ENCODE measurements at regions not wholly inside any gene's neighbourhood (a gene's known extent, or its start where the extent isn't known, plus 50 kb on each side); places are given as distances from the start of the nearest gene placed in this dataset.

DNA sequence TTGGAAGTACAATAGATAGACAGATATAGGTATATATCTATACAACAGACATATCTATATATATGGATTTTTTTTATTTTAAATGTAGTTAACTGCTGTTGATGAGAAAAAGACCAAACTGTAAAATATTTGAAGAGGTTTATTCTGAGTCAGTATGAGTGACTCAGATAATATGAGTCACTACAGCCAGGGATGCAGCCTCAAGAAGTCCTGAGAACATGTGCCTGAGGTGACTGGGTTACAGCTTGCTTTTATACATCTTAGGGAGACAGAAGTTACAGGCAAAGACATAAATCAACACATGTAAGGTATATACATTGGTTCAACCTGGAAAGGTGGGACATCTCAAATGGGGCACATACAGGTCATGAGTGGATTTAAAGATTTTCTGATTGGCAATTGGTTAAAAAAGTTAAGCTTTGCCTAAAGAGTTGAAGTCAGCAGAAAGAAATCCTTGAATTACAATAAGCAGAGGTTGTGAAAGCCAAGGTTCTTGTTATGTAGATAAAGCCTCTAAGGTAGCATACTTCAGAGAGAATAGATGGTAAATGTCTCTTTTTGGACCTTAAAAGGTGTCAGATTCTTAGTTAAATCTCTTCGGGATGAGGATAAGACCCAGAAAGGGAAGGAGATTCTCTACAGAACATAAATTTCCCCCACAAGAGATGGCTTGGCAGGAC lies 149.9 kb downstream of the RBM43 start:
- ChIA-PET RAD21 (ENCODE audit: low non-redundant PET in 1 of 2, low total read pairs in 2 of 2, uncharacterized antibody in 2 of 2, unreplicated experiment in 2 of 2) (no interaction called here), CTCF (no interaction called here), POLR2A (no interaction called here)
- DNase-seq (ENCODE audit: low read depth, low spot score) (no peak), ATAC-seq (no peak)
- H3K79me2 ChIP-seq (ENCODE audit: insufficient read depth, low read length) = no peaks in the 10 kb centered on the region
- H3K9ac ChIP-seq (ENCODE audit: low read length) = no peak overlapping the region
- H3K36me3 ChIP-seq (ENCODE audit: control insufficient read depth in 1 of 2, insufficient read depth in 2 of 2, low read length in 2 of 2) = no peaks in the 10 kb centered on the region
- no peak overlapping the region for H3K4me3 ChIP-seq (replicated peaks in 1 of 2; ENCODE audit: low read depth in 1 of 2, low read length in 2 of 2)
- no peaks in the 10 kb centered on the region for H3K9me2 ChIP-seq (ENCODE audit: insufficient read depth)
- intact Hi-C loops (cut with micrococcal nuclease) = no loop called here
- no TSS peak for BruUV-seq (replicated peaks)
- no peaks in the 10 kb centered on the region for H3K27me3 ChIP-seq (ENCODE audit: insufficient read depth, low read length)
- H3K4me1 ChIP-seq (ENCODE audit: control insufficient read depth in 1 of 2, insufficient read depth in 2 of 2, low read length in 2 of 2) = no peaks in the 10 kb centered on the region
- H3K4me2 ChIP-seq (ENCODE audit: low read length) = no peak overlapping the region
- H2AFZ ChIP-seq (ENCODE audit: low read depth, low read length, poor library complexity, severe bottlenecking) = no peak overlapping the region
- peak; percentile 51; the same call in 1 of the 2 replicates for TF ChIP-seq CBX3 (IDR thresholded peaks at IDR 0.05; ENCODE audit: low read depth)
- TF ChIP-seq JUND (IDR thresholded peaks at IDR 0.05) = peak; percentile 44
- peak; percentile 73 for TF ChIP-seq FOSL1 (IDR thresholded peaks at IDR 0.05; ENCODE audit: low read depth)
- TF ChIP-seq RAD21 (IDR thresholded peaks at IDR 0.05; ENCODE audit: low read depth) = no peak
- TF ChIP-seq, protein P1, sequence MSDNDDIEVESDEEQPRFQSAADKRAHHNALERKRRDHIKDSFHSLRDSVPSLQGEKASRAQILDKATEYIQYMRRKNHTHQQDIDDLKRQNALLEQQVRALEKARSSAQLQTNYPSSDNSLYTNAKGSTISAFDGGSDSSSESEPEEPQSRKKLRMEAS (IDR thresholded peaks at IDR 0.05) = peak; percentile 58
- TF ChIP-seq YY1 (IDR thresholded peaks at IDR 0.05; ENCODE audit: extremely low read depth, insufficient replicate concordance, low read depth, low read length) = no peak
- no peaks in the 10 kb centered on the region for H4K20me1 ChIP-seq (ENCODE audit: insufficient read depth)
- no peak overlapping the region for H3K27ac ChIP-seq (ENCODE audit: low read depth, low read length)
- no peaks in the 10 kb centered on the region for H3K9me3 ChIP-seq (ENCODE audit: control insufficient read depth in 1 of 2, insufficient read depth in 1 of 2, low read depth in 1 of 2, low read length in 2 of 2)

DNA sequence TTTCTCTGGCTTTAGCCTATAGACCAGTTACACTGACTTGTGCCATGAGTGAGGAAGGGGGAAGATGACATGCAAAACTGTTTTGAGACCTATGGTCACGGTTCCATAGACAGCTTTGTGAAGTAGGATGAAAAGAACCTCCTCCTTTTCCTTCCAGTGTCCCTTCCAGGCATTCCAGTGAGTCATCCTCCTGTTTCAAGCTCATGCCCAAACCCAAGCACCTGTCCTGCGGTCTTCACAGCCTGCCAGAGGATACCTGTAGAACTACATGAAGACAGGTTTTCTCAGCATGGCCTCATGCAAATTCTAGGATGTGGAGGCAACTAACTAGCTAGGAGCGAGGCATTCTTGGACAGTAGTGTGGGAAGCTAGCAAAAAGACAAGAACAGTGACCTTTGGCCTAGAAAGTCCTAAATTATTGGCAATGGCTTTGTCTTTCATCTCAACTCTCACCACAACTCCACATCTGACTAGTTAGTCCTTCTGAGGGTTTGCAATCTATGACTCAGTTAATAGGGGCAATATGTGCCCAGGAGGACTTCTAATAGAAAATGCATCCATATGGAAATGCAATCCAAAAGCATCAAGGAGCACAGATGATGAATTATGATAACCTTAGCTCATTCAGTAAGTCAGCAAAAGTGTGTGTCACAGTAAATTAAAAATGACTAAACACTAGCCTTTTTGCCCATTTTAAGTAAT lies 154.7 kb downstream of the RBM43 start:
- H3K9me3 ChIP-seq (ENCODE audit: control insufficient read depth in 1 of 2, insufficient read depth in 1 of 2, low read depth in 1 of 2, low read length in 2 of 2) = no peaks in the 10 kb centered on the region; a peak in 1 of 4 replicates
- H3K27ac ChIP-seq (ENCODE audit: low read depth, low read length) = no peak overlapping the region
- ChIA-PET POLR2A (no interaction called here), CTCF (no interaction called here), RAD21 (ENCODE audit: low non-redundant PET in 1 of 2, low total read pairs in 2 of 2, uncharacterized antibody in 2 of 2, unreplicated experiment in 2 of 2) (no interaction called here)
- intact Hi-C loops (cut with micrococcal nuclease) = no loop called here
- H3K79me2 ChIP-seq (ENCODE audit: insufficient read depth, low read length) = no peaks in the 10 kb centered on the region
- no peak overlapping the region for H3K4me3 ChIP-seq (replicated peaks in 1 of 2; ENCODE audit: low read depth in 1 of 2, low read length in 2 of 2)
- no peaks in the 10 kb centered on the region for H3K4me1 ChIP-seq (ENCODE audit: control insufficient read depth in 1 of 2, insufficient read depth in 2 of 2, low read length in 2 of 2)
- no peak overlapping the region for H3K4me2 ChIP-seq (ENCODE audit: low read length)
- no peaks in the 10 kb centered on the region for H3K9me2 ChIP-seq (ENCODE audit: insufficient read depth)
- H2AFZ ChIP-seq (ENCODE audit: low read depth, low read length, poor library complexity, severe bottlenecking) = no peak overlapping the region
- H3K27me3 ChIP-seq (ENCODE audit: insufficient read depth, low read length) = no peaks in the 10 kb centered on the region
- TF ChIP-seq YY1 (IDR thresholded peaks at IDR 0.05; ENCODE audit: extremely low read depth, insufficient replicate concordance, low read depth, low read length) (no peak), POLR2AphosphoS5 (IDR thresholded peaks at IDR 0.05; ENCODE audit: low read depth, low read length) (no peak), TCF7L2 (IDR thresholded peaks at IDR 0.05; ENCODE audit: borderline replicate concordance, extremely low read depth, insufficient read depth, insufficient read length) (no peak), ZNF274 (IDR thresholded peaks at IDR 0.05; ENCODE audit: low read depth, low read length) (no peak)
- TF ChIP-seq, protein P2, sequence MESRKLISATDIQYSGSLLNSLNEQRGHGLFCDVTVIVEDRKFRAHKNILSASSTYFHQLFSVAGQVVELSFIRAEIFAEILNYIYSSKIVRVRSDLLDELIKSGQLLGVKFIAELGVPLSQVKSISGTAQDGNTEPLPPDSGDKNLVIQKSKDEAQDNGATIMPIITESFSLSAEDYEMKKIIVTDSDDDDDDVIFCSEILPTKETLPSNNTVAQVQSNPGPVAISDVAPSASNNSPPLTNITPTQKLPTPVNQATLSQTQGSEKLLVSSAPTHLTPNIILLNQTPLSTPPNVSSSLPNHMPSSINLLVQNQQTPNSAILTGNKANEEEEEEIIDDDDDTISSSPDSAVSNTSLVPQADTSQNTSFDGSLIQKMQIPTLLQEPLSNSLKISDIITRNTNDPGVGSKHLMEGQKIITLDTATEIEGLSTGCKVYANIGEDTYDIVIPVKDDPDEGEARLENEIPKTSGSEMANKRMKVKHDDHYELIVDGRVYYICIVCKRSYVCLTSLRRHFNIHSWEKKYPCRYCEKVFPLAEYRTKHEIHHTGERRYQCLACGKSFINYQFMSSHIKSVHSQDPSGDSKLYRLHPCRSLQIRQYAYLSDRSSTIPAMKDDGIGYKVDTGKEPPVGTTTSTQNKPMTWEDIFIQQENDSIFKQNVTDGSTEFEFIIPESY (IDR thresholded peaks at IDR 0.05; ENCODE audit: extremely low read depth, insufficient replicate concordance, low read length) = no peak
- TF ChIP-seq, protein P3, sequence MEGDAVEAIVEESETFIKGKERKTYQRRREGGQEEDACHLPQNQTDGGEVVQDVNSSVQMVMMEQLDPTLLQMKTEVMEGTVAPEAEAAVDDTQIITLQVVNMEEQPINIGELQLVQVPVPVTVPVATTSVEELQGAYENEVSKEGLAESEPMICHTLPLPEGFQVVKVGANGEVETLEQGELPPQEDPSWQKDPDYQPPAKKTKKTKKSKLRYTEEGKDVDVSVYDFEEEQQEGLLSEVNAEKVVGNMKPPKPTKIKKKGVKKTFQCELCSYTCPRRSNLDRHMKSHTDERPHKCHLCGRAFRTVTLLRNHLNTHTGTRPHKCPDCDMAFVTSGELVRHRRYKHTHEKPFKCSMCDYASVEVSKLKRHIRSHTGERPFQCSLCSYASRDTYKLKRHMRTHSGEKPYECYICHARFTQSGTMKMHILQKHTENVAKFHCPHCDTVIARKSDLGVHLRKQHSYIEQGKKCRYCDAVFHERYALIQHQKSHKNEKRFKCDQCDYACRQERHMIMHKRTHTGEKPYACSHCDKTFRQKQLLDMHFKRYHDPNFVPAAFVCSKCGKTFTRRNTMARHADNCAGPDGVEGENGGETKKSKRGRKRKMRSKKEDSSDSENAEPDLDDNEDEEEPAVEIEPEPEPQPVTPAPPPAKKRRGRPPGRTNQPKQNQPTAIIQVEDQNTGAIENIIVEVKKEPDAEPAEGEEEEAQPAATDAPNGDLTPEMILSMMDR (IDR thresholded peaks at IDR 0.05 in 2 of 3, conservative IDR thresholded peaks at IDR 0.05 in 1 of 3; ENCODE audit: borderline replicate concordance in 1 of 3, insufficient read depth in 1 of 3, low read depth in 2 of 3, low read length in 2 of 3) = no peak
- ATAC-seq (no peak), DNase-seq (ENCODE audit: low read depth, low spot score) (no peak)
- no peak overlapping the region for H3K9ac ChIP-seq (ENCODE audit: low read length)
- BruUV-seq (replicated peaks) = no TSS peak
- H4K20me1 ChIP-seq (ENCODE audit: insufficient read depth) = no peaks in the 10 kb centered on the region
- no peaks in the 10 kb centered on the region for H3K36me3 ChIP-seq (ENCODE audit: control insufficient read depth in 1 of 2, insufficient read depth in 2 of 2, low read length in 2 of 2)
